ENCODE measurements at regions not wholly inside any gene's neighbourhood (a gene's known extent, or its start where the extent isn't known, plus 50 kb on each side); places are given as distances from the start of the nearest gene placed in this dataset.

GRCh38 chr3:31284776-31285175 is 247.9 kb upstream of the STT3B start:
- TF ChIP-seq, protein P1, sequence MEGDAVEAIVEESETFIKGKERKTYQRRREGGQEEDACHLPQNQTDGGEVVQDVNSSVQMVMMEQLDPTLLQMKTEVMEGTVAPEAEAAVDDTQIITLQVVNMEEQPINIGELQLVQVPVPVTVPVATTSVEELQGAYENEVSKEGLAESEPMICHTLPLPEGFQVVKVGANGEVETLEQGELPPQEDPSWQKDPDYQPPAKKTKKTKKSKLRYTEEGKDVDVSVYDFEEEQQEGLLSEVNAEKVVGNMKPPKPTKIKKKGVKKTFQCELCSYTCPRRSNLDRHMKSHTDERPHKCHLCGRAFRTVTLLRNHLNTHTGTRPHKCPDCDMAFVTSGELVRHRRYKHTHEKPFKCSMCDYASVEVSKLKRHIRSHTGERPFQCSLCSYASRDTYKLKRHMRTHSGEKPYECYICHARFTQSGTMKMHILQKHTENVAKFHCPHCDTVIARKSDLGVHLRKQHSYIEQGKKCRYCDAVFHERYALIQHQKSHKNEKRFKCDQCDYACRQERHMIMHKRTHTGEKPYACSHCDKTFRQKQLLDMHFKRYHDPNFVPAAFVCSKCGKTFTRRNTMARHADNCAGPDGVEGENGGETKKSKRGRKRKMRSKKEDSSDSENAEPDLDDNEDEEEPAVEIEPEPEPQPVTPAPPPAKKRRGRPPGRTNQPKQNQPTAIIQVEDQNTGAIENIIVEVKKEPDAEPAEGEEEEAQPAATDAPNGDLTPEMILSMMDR (IDR thresholded peaks at IDR 0.05; ENCODE audit: control insufficient read depth, extremely low read depth, insufficient read depth), result no peak
- no peak for DNase-seq (ENCODE audit: low read depth)

DNA sequence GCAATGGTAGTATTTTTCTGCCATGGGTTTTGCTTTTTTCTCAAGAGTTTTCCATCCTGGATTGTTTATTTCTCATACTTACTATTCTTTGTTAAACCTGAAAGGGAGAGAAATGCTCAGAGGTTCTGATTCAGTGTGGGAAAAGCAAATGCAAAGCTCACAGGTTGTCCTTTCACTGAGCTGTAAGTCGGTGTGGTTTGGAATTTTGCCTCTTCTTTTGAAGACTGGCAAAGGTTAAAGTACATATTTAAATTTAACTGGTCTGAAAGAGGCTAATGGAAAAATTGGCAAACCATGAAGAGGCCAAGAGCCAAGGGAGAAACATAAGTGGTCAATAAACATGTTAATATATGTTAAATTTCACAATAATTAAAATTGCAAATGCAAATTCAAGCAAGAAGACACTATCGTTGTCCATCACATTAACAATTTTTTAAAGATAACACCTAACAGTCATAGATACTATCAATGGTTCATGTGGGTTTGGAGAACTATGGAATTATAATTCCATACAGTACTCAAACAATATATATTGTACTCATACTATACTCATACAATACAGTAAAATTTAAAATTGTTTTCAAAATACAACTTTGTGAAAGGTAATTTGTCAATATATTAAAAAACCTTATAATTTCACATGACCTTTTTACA is 246.8 kb upstream of the STT3B start:
- peak; percentile 91 for DNase-seq (ENCODE audit: low read depth)
- H3K4me3 ChIP-seq (ENCODE audit: low read depth, low read length), result no peak overlapping the region
- TF ChIP-seq, protein P1 (IDR thresholded peaks at IDR 0.05; ENCODE audit: control insufficient read depth, extremely low read depth, insufficient read depth), result no peak

More at GRCh38 chr3:31284776-31285175, 247.9 kb upstream of the STT3B start:
- H3K4me3 ChIP-seq (ENCODE audit: low read depth, low read length), result no peak overlapping the region

DNA sequence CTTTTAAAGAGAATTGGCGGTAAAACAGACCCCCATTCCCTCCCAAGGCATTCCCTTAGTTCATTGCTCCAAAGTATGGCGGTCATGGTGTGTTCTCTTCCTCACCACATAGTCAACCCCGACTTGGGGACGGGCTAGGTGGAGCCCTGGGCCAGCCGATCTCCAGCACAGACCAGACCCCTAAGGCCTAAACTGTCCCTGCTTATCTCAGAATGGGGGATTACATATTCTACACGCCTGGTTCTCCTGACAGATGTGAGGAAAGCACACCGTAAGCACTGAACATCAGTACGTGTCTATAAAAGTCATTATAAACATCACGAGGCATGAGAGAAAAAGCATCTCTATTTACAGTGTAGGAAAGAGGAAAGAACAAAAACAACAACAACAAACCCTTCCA is 244.5 kb upstream of the STT3B start:
- no peak overlapping the region for H3K4me3 ChIP-seq (ENCODE audit: low read depth, low read length)
- TF ChIP-seq, protein P1 (IDR thresholded peaks at IDR 0.05; ENCODE audit: control insufficient read depth, extremely low read depth, insufficient read depth), result no peak
- DNase-seq (ENCODE audit: low read depth), result no peak

GRCh38 chr3:31288641-31289100 is 244.1 kb upstream of the STT3B start:
- DNase-seq (ENCODE audit: low read depth), result no peak
- TF ChIP-seq, protein P1 (IDR thresholded peaks at IDR 0.05; ENCODE audit: control insufficient read depth, extremely low read depth, insufficient read depth), result no peak
- no peak overlapping the region for H3K4me3 ChIP-seq (ENCODE audit: low read depth, low read length)

DNA sequence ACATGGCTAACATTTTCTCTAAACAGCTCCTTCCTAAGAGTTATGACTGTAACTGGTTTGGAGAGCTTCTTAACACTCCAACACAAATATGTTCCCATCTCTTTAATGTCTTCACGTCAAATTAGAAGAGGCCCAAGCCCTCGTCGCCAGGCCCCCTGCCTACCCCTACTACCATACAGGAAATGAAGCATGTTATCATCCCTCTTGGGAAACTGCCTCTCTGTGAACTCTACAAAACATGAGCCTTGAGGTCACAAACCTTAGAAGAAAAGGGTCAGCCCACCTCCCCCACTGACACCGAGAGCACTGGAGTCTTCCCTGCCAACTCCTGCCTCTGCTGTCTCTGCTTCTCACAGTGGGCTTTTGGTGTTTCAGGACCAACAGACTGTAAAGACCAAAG is 243.1 kb upstream of the STT3B start:
- no peak for DNase-seq (ENCODE audit: low read depth)
- TF ChIP-seq, protein P1 (IDR thresholded peaks at IDR 0.05; ENCODE audit: control insufficient read depth, extremely low read depth, insufficient read depth), result no peak
- no peak overlapping the region for H3K4me3 ChIP-seq (ENCODE audit: low read depth, low read length)

DNA sequence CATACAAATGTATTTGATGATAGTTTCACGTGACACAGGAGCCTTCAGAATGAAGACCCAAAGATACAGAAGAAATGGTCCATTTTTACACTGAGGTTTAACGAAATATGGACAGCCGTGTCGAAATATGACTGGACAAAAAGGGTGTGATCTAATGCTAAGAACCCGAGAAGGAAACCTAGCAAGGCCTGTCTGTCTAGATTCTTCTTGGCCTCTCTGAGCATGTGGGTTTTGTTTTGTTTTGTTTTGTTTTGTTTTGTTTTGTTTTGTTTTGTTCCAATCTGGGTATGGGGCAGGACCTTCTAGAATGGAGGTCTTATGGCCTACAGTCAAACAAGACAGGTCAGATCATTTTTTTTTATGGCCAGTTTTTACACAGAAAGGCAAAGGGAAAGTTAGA is 242.7 kb upstream of the STT3B start:
- no peak for DNase-seq (ENCODE audit: low read depth)
- no peak overlapping the region for H3K4me3 ChIP-seq (ENCODE audit: low read depth, low read length)
- TF ChIP-seq, protein P1 (IDR thresholded peaks at IDR 0.05; ENCODE audit: control insufficient read depth, extremely low read depth, insufficient read depth), result no peak

DNA sequence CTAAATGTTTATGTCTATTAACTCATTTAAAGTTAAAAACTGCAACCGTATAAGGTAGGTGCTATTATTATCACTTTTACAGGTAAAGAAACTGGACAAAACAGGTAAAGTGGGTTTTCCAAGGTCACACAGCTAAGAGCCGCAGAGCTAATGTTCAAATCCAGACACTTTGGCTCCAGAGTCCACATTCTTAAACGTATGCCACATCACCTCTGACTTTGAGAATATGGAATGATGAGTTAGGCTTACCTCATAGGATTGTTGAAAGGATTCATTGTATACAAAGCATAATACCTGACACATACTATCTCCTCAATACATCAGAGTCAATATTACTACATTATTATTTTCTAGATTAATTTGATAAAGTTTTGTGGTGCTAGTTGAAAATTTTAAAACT is 240.9 kb upstream of the STT3B start:
- TF ChIP-seq, protein P1 (IDR thresholded peaks at IDR 0.05; ENCODE audit: control insufficient read depth, extremely low read depth, insufficient read depth), result no peak
- no peak overlapping the region for H3K4me3 ChIP-seq (ENCODE audit: low read depth, low read length)
- no peak for DNase-seq (ENCODE audit: low read depth)

Measured in LNCaP clone FGC (cell line).